GM15510 (cell line): ENCODE measurements at regions not wholly inside any gene's neighbourhood (a gene's known extent, or its start where the extent isn't known, plus 50 kb on each side); places are given as distances from the start of the nearest gene placed in this dataset.

Source experiments
- POLR2A ChIP-seq: IDR thresholded peaks from 3 replicates; pipeline ENCODE4 v1.6.1; 2011; ENCODE audit warnings: borderline replicate concordance; ENCODE audit not compliant: insufficient read length; ENCODE audit errors: extremely low read depth

GRCh38 chrX:5829469-5829868, 399.2 kb downstream of the NLGN4X start:
- TF ChIP-seq POLR2A: no peak

- TF ChIP-seq POLR2A: no peak
These were observed 399.6 kb downstream of the NLGN4X start for GRCh38 chrX:5829060-5829459.

GRCh38 chrX:5823903-5824302, 404.8 kb downstream of the NLGN4X start:
- TF ChIP-seq POLR2A: no peak

GRCh38 chrX:5810636-5811035, 418.0 kb downstream of the NLGN4X start:
- no peak for TF ChIP-seq POLR2A

- TF ChIP-seq POLR2A: no peak
These were observed 421.5 kb downstream of the NLGN4X start for GRCh38 chrX:5807181-5807580.

GRCh38 chrX:5802391-5802790, 426.3 kb downstream of the NLGN4X start:
- TF ChIP-seq POLR2A: no peak

- no peak for TF ChIP-seq POLR2A
These were observed 436.9 kb downstream of the NLGN4X start for GRCh38 chrX:5791721-5792120.

GRCh38 chrX:5788910-5789309, 439.8 kb downstream of the NLGN4X start:
- no peak for TF ChIP-seq POLR2A

- TF ChIP-seq POLR2A: no peak
These were observed 447.8 kb downstream of the NLGN4X start for GRCh38 chrX:5780821-5781220.

GRCh38 chrX:5775846-5776430, 452.7 kb downstream of the NLGN4X start:
- TF ChIP-seq POLR2A: no peak

GRCh38 chrX:5774446-5774845, 454.2 kb downstream of the NLGN4X start:
- no peak for TF ChIP-seq POLR2A

- no peak for TF ChIP-seq POLR2A
These were observed 457.2 kb downstream of the NLGN4X start for GRCh38 chrX:5771441-5771840.

GRCh38 chrX:5756616-5757015, 472.1 kb downstream of the NLGN4X start:
- TF ChIP-seq POLR2A: no peak

GRCh38 chrX:5753291-5753690, 475.4 kb downstream of the NLGN4X start:
- TF ChIP-seq POLR2A: no peak

- no peak for TF ChIP-seq POLR2A
These were observed 475.8 kb downstream of the NLGN4X start for GRCh38 chrX:5752831-5753230.

- no peak for TF ChIP-seq POLR2A
These were observed 480.0 kb downstream of the NLGN4X start for GRCh38 chrX:5748586-5749150.

- no peak for TF ChIP-seq POLR2A
These were observed 482.4 kb downstream of the NLGN4X start for GRCh38 chrX:5746231-5746630.
